IPS-20b (cell line): ENCODE measurements at regions not wholly inside any gene's neighbourhood (a gene's known extent, or its start where the extent isn't known, plus 50 kb on each side); places are given as distances from the start of the nearest gene placed in this dataset.

ENCODE experiments used
- H3K27ac ChIP-seq: one replicate; pipeline ENCODE4 v1.5.1; 2013; ENCODE audit warnings: low read length
- H3K27me3 ChIP-seq: 2 replicates; pipeline ENCODE4 v1.6.1; 2013; ENCODE audit warnings: mild to moderate bottlenecking, low read length, inconsistent platforms; ENCODE audit not compliant: insufficient read depth
- H3K36me3 ChIP-seq: 2 replicates; pipeline ENCODE4 v1.6.1; 2013; ENCODE audit warnings: low read depth, mild to moderate bottlenecking, inconsistent platforms, low read length, moderate library complexity; ENCODE audit not compliant: insufficient read depth
- H3K4me1 ChIP-seq: 2 replicates; pipeline ENCODE4 v1.6.1; 2013; ENCODE audit warnings: mild to moderate bottlenecking, control low read depth, inconsistent platforms, low read length, moderate library complexity; ENCODE audit not compliant: insufficient read depth
- H3K4me3 ChIP-seq: 2 replicates; pipeline ENCODE4 v1.5.1; 2013; ENCODE audit warnings: mild to moderate bottlenecking, low read length, inconsistent platforms
- H3K9ac ChIP-seq: 2 replicates; pipeline ENCODE4 v1.6.1; 2013; ENCODE audit warnings: low read depth, mild to moderate bottlenecking, inconsistent platforms, low read length, moderate library complexity
- H3K9me3 ChIP-seq: 2 replicates; pipeline ENCODE4 v1.6.1; 2013; ENCODE audit warnings: mild to moderate bottlenecking, low read depth, low read length, inconsistent platforms; ENCODE audit not compliant: insufficient read depth

DNA sequence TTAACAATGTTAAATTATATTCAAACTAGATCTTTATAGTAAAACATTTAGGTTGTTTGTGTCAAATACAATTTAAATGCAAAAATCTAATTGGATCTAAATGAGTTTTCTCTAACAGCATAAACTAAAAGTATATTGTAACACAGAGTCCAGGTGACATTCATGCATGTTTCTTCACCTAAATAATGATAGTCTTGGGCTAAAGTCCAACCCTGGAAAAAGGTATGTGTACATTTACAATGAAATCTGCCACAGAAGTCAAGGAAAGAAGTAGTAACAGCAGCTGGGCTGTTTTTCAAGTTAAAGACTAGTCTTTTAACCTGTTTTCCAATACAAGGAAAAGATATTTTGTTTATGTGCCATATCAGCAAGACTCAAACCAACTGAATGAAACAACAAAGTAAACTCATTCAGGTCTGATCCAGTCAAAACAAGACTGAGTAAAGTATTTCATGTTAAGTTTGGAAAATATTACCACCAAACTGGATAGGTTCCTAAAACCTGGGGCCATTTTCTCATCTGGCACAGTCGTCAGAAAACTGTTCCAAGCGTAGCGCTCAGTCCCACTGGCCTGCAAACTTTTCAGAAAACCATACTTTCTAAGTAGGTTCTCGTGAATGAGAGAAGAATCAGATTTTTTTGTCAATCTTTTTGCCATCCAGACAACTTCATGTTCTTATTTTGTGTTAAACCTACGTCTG is 349.2 kb downstream of the HGF start:
- Histone ChIP-seq H3K4me3 (no peak overlapping the region), H3K9ac (no peak overlapping the region), H3K27me3 (no peaks in the 10 kb centered on the region), H3K4me1 (no peaks in the 10 kb centered on the region), H3K27ac (no peak overlapping the region), H3K9me3 (no peaks in the 10 kb centered on the region), H3K36me3 (no peaks in the 10 kb centered on the region)

DNA sequence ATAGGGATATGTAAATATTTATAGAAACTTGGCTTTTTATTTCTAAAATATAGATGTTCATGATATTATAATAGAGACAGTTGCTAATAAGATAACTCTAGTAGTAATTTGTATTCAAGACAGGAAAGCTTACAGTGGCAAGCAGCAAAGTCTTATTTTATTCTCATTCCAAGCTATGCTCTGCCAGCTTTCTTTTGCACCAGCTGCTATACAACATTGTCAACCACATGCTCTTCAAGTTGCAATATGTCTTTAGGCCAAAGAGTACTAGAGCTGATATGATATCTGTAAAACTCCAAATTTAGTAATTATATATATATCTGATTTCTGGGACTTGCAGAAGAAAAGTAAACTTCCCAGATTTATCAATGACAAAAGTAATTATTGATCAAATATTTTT is 350.1 kb downstream of the HGF start:
- H3K27me3 ChIP-seq, result no peaks in the 10 kb centered on the region
- no peaks in the 10 kb centered on the region for H3K36me3 ChIP-seq
- H3K4me3 ChIP-seq, result no peak overlapping the region
- no peaks in the 10 kb centered on the region for H3K9me3 ChIP-seq
- H3K9ac ChIP-seq, result no peak overlapping the region
- no peak overlapping the region for H3K27ac ChIP-seq
- no peaks in the 10 kb centered on the region for H3K4me1 ChIP-seq

DNA sequence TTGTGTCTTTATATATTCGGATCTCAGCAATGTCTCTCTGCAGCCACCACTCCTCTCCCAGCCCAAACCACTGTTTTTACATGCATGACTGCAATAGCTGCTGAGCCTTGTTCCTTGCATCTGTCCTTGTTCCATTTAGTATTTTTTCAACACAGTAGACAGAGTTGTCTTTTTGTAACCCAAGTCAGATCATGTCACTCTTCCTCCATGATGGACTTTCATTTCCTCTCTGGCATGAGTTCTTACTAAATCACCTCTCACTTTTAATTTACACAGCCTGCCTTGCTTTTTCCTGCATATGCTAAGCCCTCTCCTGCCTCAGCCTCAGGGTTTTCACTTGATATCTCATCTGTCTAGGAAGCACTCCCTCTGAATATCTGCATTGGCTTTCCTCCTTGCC is 353.2 kb downstream of the HGF start:
- Histone ChIP-seq H3K9ac (no peak overlapping the region), H3K4me3 (no peak overlapping the region), H3K27me3 (no peaks in the 10 kb centered on the region), H3K27ac (no peak overlapping the region), H3K4me1 (no peaks in the 10 kb centered on the region), H3K36me3 (no peaks in the 10 kb centered on the region), H3K9me3 (no peaks in the 10 kb centered on the region)

DNA sequence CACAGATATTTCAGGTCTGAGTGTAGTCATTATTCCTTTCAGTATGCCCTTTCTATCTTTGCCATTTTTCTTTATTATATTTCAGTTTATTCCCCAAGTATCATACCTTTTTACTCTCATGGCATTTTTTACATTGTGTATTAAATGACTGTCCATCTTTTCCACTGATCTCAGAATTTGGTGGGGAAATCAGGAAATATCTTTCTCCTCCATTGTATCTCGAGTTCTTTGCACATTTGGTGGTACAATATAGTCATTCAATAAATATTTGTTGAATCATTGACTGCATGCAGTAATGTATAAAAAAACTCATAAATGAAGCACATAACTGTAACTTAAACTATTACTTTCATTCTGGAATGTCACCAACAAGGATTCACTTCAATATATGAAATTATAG is 354.7 kb downstream of the HGF start:
- Histone ChIP-seq H3K27me3 (no peaks in the 10 kb centered on the region), H3K27ac (no peak overlapping the region), H3K36me3 (no peaks in the 10 kb centered on the region), H3K4me3 (no peak overlapping the region), H3K4me1 (no peaks in the 10 kb centered on the region), H3K9ac (no peak overlapping the region), H3K9me3 (no peaks in the 10 kb centered on the region)

DNA sequence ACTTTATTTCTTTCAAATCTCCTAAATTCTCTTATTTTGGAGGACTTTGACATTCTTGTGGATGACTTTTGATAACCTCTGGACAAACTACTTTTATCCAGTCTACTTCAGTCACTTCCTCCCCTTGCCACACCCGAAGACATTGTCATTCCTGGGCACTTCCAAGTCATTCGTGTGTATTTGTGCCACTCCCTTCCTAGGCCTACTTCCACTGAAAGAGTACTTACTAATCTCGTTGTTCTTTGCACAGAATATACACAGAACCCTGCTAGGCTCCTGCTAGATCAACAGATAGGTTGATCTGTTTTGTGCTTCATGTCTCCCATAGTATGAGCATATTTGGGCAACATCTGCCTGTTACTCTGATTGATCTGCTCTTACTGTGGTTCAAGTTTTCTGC is 355.4 kb downstream of the HGF start:
- Histone ChIP-seq H3K27me3 (no peaks in the 10 kb centered on the region), H3K9ac (no peak overlapping the region), H3K36me3 (no peaks in the 10 kb centered on the region), H3K4me3 (no peak overlapping the region), H3K27ac (no peak overlapping the region), H3K4me1 (no peaks in the 10 kb centered on the region), H3K9me3 (no peaks in the 10 kb centered on the region)

DNA sequence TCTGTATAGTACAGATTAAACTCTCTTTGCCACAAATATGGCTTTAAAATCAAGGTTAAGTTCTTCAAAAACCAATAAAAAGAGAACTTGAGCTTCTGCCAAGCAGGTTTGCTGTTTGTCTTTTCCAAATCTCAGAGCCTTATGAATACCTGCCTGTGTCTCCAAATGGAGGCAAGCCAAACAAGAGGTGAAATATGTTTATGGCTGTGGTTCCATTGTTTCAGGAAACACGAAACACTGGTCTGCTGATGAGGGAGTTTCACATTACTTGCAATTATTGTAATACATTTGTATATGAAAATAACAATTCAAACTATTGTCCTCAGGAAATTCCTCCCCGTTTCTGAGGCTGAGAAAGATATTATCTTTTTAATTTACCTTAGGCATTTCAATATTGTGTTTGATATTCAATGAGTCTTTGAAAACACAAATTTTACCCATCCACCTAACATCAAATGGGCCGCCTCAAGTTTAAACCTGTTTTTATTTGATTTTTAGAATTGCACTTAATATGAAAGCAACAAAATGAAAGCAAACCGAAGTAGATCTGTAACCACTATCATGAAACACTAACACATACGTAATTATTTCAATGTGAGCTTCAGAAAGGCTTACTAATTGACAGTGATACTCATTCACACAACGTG is 359.3 kb downstream of the HGF start:
- H3K4me3 ChIP-seq, result no peak overlapping the region
- no peaks in the 10 kb centered on the region for H3K4me1 ChIP-seq
- H3K27ac ChIP-seq, result no peak overlapping the region
- H3K9me3 ChIP-seq, result 0 out of 2 replicates have a peak, but pooled peaks cover under 1% of the 10 kb centered on the region
- no peaks in the 10 kb centered on the region for H3K27me3 ChIP-seq
- H3K36me3 ChIP-seq, result no peaks in the 10 kb centered on the region
- H3K9ac ChIP-seq, result no peak overlapping the region

DNA sequence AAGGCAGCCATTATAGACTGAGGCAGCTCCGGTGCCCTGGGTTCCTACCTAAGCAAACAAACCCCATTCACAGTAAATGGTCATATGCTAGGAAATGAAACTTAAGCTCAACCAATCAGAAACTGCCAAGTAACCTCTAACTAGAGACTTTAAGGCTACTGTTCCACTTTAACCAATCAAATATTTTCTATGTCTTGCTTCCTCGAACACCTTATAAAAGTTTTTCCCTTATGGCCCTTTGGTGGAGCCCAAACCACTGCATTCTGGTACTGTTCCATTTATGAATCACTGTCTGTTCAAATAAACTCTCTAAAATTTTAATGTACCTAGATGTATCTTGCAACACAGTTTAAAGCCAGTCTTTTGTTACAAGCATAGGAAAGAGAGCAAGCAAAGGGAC is 361.1 kb downstream of the HGF start:
- 0 out of 2 replicates have a peak, but pooled peaks cover 3% of the 10 kb centered on the region for H3K4me1 ChIP-seq
- H3K9me3 ChIP-seq, result peaks cover 18% of the 10 kb centered on the region
- 0 out of 2 replicates have a peak, but pooled peaks cover 5% of the 10 kb centered on the region for H3K36me3 ChIP-seq
- H3K27me3 ChIP-seq, result no peaks in the 10 kb centered on the region
- no peak overlapping the region for H3K27ac ChIP-seq
- no peak overlapping the region for H3K4me3 ChIP-seq
- H3K9ac ChIP-seq, result no peak overlapping the region

DNA sequence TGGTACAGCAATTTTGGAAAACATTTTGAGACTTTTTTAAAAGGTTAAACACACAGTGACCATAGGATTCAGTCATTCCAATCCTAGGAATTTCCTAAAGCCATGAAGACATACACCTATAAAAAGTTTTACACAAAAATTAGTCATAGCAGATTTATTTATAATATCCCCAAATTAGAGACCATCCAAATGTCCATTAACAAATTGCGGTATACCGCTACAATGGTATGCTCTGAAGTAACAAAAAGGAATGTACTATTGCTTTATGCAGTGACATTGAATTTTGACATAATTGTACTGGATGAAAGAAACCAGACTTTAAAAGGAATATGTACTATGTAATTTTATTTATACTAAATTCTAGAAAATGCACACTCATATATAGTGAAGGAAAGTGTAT is 362.8 kb downstream of the HGF start:
- Histone ChIP-seq H3K4me1 (0 out of 2 replicates have a peak, but pooled peaks cover 3% of the 10 kb centered on the region), H3K4me3 (no peak overlapping the region), H3K27me3 (no peaks in the 10 kb centered on the region), H3K36me3 (0 out of 2 replicates have a peak, but pooled peaks cover 5% of the 10 kb centered on the region), H3K27ac (no peak overlapping the region), H3K9ac (no peak overlapping the region), H3K9me3 (peaks cover 18% of the 10 kb centered on the region)

DNA sequence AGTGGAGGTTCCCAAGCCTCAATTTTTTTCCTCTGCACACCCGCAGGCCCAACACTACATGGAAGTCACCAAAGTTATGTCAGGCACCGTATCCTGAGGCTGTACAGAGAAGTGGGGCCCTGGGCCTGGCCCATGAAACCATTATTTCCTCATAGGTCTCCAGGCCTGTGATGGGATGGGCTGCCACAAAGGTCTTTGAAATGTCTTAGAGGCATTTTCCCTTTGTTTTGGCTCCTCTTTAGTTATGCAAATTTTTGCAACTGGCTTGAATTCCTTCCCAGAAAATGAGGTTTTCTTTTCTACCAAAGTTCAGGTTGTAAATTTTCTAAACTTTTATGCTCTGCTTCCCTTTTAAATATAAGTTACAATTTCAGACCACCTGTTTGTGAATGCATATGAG is 365.2 kb downstream of the HGF start:
- H3K9ac ChIP-seq, result no peak overlapping the region
- no peak overlapping the region for H3K4me3 ChIP-seq
- H3K4me1 ChIP-seq, result 0 out of 2 replicates have a peak, but pooled peaks cover 3% of the 10 kb centered on the region
- peaks cover 18% of the 10 kb centered on the region for H3K9me3 ChIP-seq
- H3K27me3 ChIP-seq, result no peaks in the 10 kb centered on the region
- 0 out of 2 replicates have a peak, but pooled peaks cover 5% of the 10 kb centered on the region for H3K36me3 ChIP-seq
- H3K27ac ChIP-seq, result no peak overlapping the region

DNA sequence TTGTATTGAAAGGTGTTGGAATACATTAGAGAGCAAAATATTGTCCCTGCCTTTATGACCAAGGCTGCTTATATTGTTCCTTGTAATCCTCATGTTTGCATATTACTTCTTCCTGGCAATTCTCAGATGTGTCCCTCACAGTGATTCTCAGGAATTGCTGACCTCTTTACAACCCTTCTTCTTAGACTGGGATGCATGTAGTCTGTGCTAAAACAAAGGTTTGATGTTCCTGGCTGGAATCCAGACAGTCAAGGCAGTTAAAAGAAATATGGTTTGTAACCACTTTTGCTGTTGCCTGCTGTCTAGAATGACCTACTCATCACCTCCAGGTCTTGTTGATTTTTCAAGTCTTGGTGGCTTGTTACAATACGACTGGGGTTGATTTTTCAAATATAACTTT is 367.6 kb downstream of the HGF start:
- H3K36me3 ChIP-seq, result 0 out of 2 replicates have a peak, but pooled peaks cover 5% of the 10 kb centered on the region
- H3K27ac ChIP-seq, result no peak overlapping the region
- no peaks in the 10 kb centered on the region for H3K27me3 ChIP-seq
- H3K4me1 ChIP-seq, result 0 out of 2 replicates have a peak, but pooled peaks cover 3% of the 10 kb centered on the region
- no peak overlapping the region for H3K9ac ChIP-seq
- no peak overlapping the region for H3K4me3 ChIP-seq
- H3K9me3 ChIP-seq, result peaks cover 18% of the 10 kb centered on the region

DNA sequence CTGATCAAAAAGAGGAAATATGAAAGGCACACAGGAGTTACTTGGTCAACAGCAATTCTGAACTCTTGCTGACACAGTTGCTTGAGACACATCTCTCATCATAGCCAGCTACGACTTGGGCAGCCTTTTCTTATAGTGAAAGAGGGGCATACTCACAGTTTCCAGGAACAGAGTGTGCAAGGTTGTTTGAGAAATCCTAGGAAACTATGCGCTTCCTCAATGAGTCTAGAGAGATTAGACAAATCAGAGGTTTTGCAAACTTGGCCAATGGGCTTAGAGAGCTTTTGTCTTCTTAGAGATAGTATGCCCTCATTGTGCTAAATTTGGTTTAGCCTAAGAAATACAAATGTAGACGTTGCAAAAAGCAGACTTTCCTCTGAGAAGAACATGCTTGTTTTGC is 370.4 kb downstream of the HGF start:
- H3K27ac ChIP-seq, result no peak overlapping the region

DNA sequence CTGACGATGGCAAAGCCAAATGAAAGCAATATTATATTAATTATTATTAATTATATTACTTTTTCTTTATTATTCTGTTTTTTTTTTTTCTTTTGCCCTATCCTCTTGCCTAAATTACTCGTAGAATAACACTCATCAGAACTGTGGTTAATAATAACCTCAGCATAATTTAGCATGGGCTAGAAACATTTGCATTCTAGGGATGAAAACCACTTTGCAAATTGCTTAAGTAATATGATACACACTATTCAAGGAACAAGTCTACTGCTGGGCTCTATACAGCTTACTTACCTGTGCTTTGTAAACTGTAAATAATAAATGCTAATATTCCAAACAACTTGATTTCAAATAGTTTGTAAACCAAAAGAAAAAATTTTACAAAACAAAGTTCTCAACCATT is 375.8 kb downstream of the HGF start:
- Histone ChIP-seq H3K9me3 (no peaks in the 10 kb centered on the region), H3K36me3 (no peaks in the 10 kb centered on the region), H3K4me3 (no peak overlapping the region), H3K9ac (no peak overlapping the region), H3K4me1 (no peaks in the 10 kb centered on the region), H3K27ac (no peak overlapping the region), H3K27me3 (no peaks in the 10 kb centered on the region)

More for the DNA sequence above, 370.4 kb downstream of the HGF start:
- Histone ChIP-seq H3K4me3 (no peak overlapping the region), H3K27me3 (no peaks in the 10 kb centered on the region), H3K4me1 (no peaks in the 10 kb centered on the region), H3K9me3 (peaks cover 8% of the 10 kb centered on the region), H3K9ac (no peak overlapping the region), H3K36me3 (0 out of 2 replicates have a peak, but pooled peaks cover 5% of the 10 kb centered on the region)
